SK-N-MC (cell line): ENCODE measurements at regions not wholly inside any gene's neighbourhood (a gene's known extent, or its start where the extent isn't known, plus 50 kb on each side); places are given as distances from the start of the nearest gene placed in this dataset.
"Not testable (repeated sequence)": the region's sequence is repeated elsewhere in the genome, so short reads cannot be mapped to it uniquely, and the experiment has no call there.

Experiments used
- DNase-seq: peaks from one replicate; pipeline ENCODE4 v3.0.0-alpha.2; 2011; ENCODE audit warnings: low read depth, low spot score
- H3K27ac ChIP-seq: fragments of 200-600 bp; sonication (generic); 2 replicates; pipeline ENCODE4 v1.5.1; 2016; ENCODE audit warnings: mixed run types
- H3K36me3 ChIP-seq: fragments of 200-600 bp; sonication (generic); 2 replicates; pipeline ENCODE4 v1.6.1; 2017; ENCODE audit warnings: antibody characterized with exemption, low read length, mixed read lengths; ENCODE audit not compliant: insufficient read depth
- H3K4me3 ChIP-seq: fragments of 200-600 bp; sonication (generic); 2 replicates; pipeline ENCODE4 v1.5.1; 2016
- H3K9ac ChIP-seq: fragments of 200-600 bp; sonication (generic); 2 replicates; pipeline ENCODE4 v1.8.0; 2017; ENCODE audit warnings: mixed run types, mixed read lengths; ENCODE audit not compliant: insufficient read length
- H3K9me3 ChIP-seq: fragments of 200-600 bp; sonication (generic); 2 replicates; pipeline ENCODE4 v1.6.1; 2017; ENCODE audit warnings: low read depth, mild to moderate bottlenecking, antibody characterized with exemption, low read length, moderate library complexity, mixed read lengths
- EZH2 ChIP-seq: fragments of 200-600 bp; sonication (generic); IDR thresholded peaks from one replicate; pipeline ENCODE4 v1.6.1; 2017; ENCODE audit warnings: antibody characterized with exemption
- FOXP2 ChIP-seq: optimal IDR thresholded peaks from 2 replicates; pipeline ENCODE3; 2011; ENCODE audit warnings: mild to moderate bottlenecking, moderate library complexity; ENCODE audit not compliant: insufficient read depth; ENCODE audit errors: extremely low read length, control extremely low read depth
- POLR2AphosphoS5 ChIP-seq: IDR thresholded peaks from 2 replicates; pipeline ENCODE4 v1.6.1; 2012; ENCODE audit warnings: mild to moderate bottlenecking, low read depth, low read length, borderline replicate concordance

GRCh38 chr6:48615041-48615440 is 504.0 kb upstream of the PTCHD4 start:
- TF ChIP-seq POLR2AphosphoS5 (no peak), FOXP2 (no peak), EZH2 (no peak)
- H3K4me3 ChIP-seq, result no peak overlapping the region
- DNase-seq, result peak; percentile 28
- H3K27ac ChIP-seq, result no peak overlapping the region
- no peaks in the 10 kb centered on the region for H3K9me3 ChIP-seq
- H3K36me3 ChIP-seq, result no peaks in the 10 kb centered on the region
- no peak overlapping the region for H3K9ac ChIP-seq

- Histone ChIP-seq H3K9ac (no peak overlapping the region), H3K9me3 (no peaks in the 10 kb centered on the region), H3K27ac (peak overlapping the region; percentile 52), H3K4me3 (no peak overlapping the region), H3K36me3 (no peaks in the 10 kb centered on the region)
- no peak for DNase-seq
- TF ChIP-seq POLR2AphosphoS5 (no peak), EZH2 (no peak), FOXP2 (no peak)
Observed at GRCh38 chr6:48614326-48614725, 503.3 kb upstream of the PTCHD4 start.

- peak overlapping the region; percentile 4; the same call in 1 of the 2 replicates for H3K4me3 ChIP-seq
- peak overlapping the region; percentile 52 for H3K27ac ChIP-seq
- no peak overlapping the region for H3K9ac ChIP-seq
- TF ChIP-seq POLR2AphosphoS5 (no peak), FOXP2 (no peak), EZH2 (no peak)
- peak; percentile 72 for DNase-seq
- H3K36me3 ChIP-seq, result no peaks in the 10 kb centered on the region
- no peaks in the 10 kb centered on the region for H3K9me3 ChIP-seq
Observed at GRCh38 chr6:48613231-48613949, 502.4 kb upstream of the PTCHD4 start.

GRCh38 chr6:48611332-48611731 is 500.3 kb upstream of the PTCHD4 start:
- no peaks in the 10 kb centered on the region for H3K9me3 ChIP-seq
- H3K9ac ChIP-seq, result no peak overlapping the region
- H3K36me3 ChIP-seq, result no peaks in the 10 kb centered on the region
- TF ChIP-seq FOXP2 (no peak), EZH2 (no peak), POLR2AphosphoS5 (no peak)
- no peak overlapping the region for H3K27ac ChIP-seq
- no peak for DNase-seq
- no peak overlapping the region for H3K4me3 ChIP-seq

- Histone ChIP-seq H3K9ac (no peak overlapping the region), H3K9me3 (no peaks in the 10 kb centered on the region), H3K36me3 (no peaks in the 10 kb centered on the region), H3K4me3 (0 out of 2 replicates have a peak overlapping the region, but pooled peaks have one; percentile 32), H3K27ac (no peak overlapping the region)
- TF ChIP-seq POLR2AphosphoS5, result no peak
- TF ChIP-seq EZH2, result no peak
- TF ChIP-seq FOXP2, result no peak
- no peak for DNase-seq
Observed at GRCh38 chr6:48610846-48611245, 499.8 kb upstream of the PTCHD4 start.

GRCh38 chr6:48606618-48607017 is 495.6 kb upstream of the PTCHD4 start:
- H3K9ac ChIP-seq, result no peak overlapping the region
- DNase-seq, result no peak
- TF ChIP-seq FOXP2 (no peak), EZH2 (no peak), POLR2AphosphoS5 (no peak)
- H3K4me3 ChIP-seq, result no peak overlapping the region
- no peaks in the 10 kb centered on the region for H3K9me3 ChIP-seq
- no peaks in the 10 kb centered on the region for H3K36me3 ChIP-seq
- H3K27ac ChIP-seq, result no peak overlapping the region

- Histone ChIP-seq H3K4me3 (no peak overlapping the region), H3K9me3 (no peaks in the 10 kb centered on the region), H3K9ac (no peak overlapping the region), H3K27ac (no peak overlapping the region), H3K36me3 (no peaks in the 10 kb centered on the region)
- no peak for DNase-seq
- no peak for TF ChIP-seq EZH2
- TF ChIP-seq POLR2AphosphoS5, result no peak
- no peak for TF ChIP-seq FOXP2
Observed at GRCh38 chr6:48597951-48598350, 487.0 kb upstream of the PTCHD4 start.

- no peak overlapping the region for H3K27ac ChIP-seq
- TF ChIP-seq FOXP2 (no peak), POLR2AphosphoS5 (no peak), EZH2 (no peak)
- DNase-seq, result no peak
- H3K4me3 ChIP-seq, result no peak overlapping the region
- H3K36me3 ChIP-seq, result no peaks in the 10 kb centered on the region
- H3K9ac ChIP-seq, result no peak overlapping the region
- H3K9me3 ChIP-seq, result no peaks in the 10 kb centered on the region
Observed at GRCh38 chr6:48596830-48597229, 485.8 kb upstream of the PTCHD4 start.

GRCh38 chr6:48591158-48591557 is 480.2 kb upstream of the PTCHD4 start:
- H3K27ac ChIP-seq, H3K4me3 ChIP-seq, H3K36me3 ChIP-seq: not testable (repeated sequence)

More at GRCh38 chr6:48591158-48591557, 480.2 kb upstream of the PTCHD4 start:
- not testable (repeated sequence) for DNase-seq, H3K9ac ChIP-seq, H3K9me3 ChIP-seq
